ENCODE measurements at regions not wholly inside any gene's neighbourhood (a gene's known extent, or its start where the extent isn't known, plus 50 kb on each side); places are given as distances from the start of the nearest gene placed in this dataset.

- POLR2A ChIA-PET = no interaction called here
- H3K36me3 Mint-ChIP-seq (ENCODE audit: insufficient read depth, unreplicated experiment) = no peaks in the 10 kb centered on the region
- CTCF ChIA-PET = no interaction called here
- no peak overlapping the region for H3K4me3 Mint-ChIP-seq (ENCODE audit: unreplicated experiment)
- peaks cover 5% of the 10 kb centered on the region for H3K4me1 Mint-ChIP-seq (ENCODE audit: insufficient read depth, unreplicated experiment)
- no peaks in the 10 kb centered on the region for H3K9me3 Mint-ChIP-seq (ENCODE audit: unreplicated experiment)
- intact Hi-C loops (cut with micrococcal nuclease) = no loop called here
- DNase-seq (ENCODE audit: unreplicated experiment) = no peak
- peaks cover 30% of the 10 kb centered on the region for H3K27me3 Mint-ChIP-seq (ENCODE audit: insufficient read depth, unreplicated experiment)
- no TSS peak for BruUV-seq (replicated peaks)
- no peak for TF ChIP-seq CTCF (IDR thresholded peaks at IDR 0.05; ENCODE audit: unreplicated experiment)
- H3K27ac Mint-ChIP-seq (ENCODE audit: low read depth, unreplicated experiment) = no peak overlapping the region
Observed at GRCh38 chr7:128151635-128152034, 89.4 kb upstream of the LEP start.

- H3K4me3 Mint-ChIP-seq (ENCODE audit: unreplicated experiment) = no peak overlapping the region
- ChIA-PET POLR2A (interaction anchor here (0.6 kb wide), 2 partner anchors 131 to 1509 kb away, joined by 3 to 5 read pairs; no protein-coding TSS in a partner anchor), CTCF (interaction anchor here (0.6 to 0.8 kb wide), 4 partner anchors 8 to 576 kb away, joined by 3 to 4 read pairs (median 3); no protein-coding TSS in a partner anchor)
- H3K27ac Mint-ChIP-seq (ENCODE audit: low read depth, unreplicated experiment) = no peak overlapping the region
- H3K9me3 Mint-ChIP-seq (ENCODE audit: unreplicated experiment) = no peaks in the 10 kb centered on the region
- H3K36me3 Mint-ChIP-seq (ENCODE audit: insufficient read depth, unreplicated experiment) = no peaks in the 10 kb centered on the region
- peaks cover 30% of the 10 kb centered on the region for H3K27me3 Mint-ChIP-seq (ENCODE audit: insufficient read depth, unreplicated experiment)
- peaks cover 5% of the 10 kb centered on the region for H3K4me1 Mint-ChIP-seq (ENCODE audit: insufficient read depth, unreplicated experiment)
- intact Hi-C loops (cut with micrococcal nuclease) = no loop called here
- TF ChIP-seq CTCF (IDR thresholded peaks at IDR 0.05; ENCODE audit: unreplicated experiment) = no peak
- no TSS peak for BruUV-seq (replicated peaks)
- DNase-seq (ENCODE audit: unreplicated experiment) = no peak
Observed at GRCh38 chr7:128152721-128153120, 88.4 kb upstream of the LEP start.

- no peak for TF ChIP-seq CTCF (IDR thresholded peaks at IDR 0.05; ENCODE audit: unreplicated experiment)
- CTCF ChIA-PET = interaction anchor here (0.6 to 1.3 kb wide), 5 partner anchors 7 to 576 kb away, joined by 3 to 4 read pairs (median 4); no protein-coding TSS in a partner anchor
- Mint-ChIP-seq H3K4me1 (ENCODE audit: insufficient read depth, unreplicated experiment) (peaks cover 5% of the 10 kb centered on the region), H3K9me3 (ENCODE audit: unreplicated experiment) (no peaks in the 10 kb centered on the region), H3K27ac (ENCODE audit: low read depth, unreplicated experiment) (no peak overlapping the region), H3K27me3 (ENCODE audit: insufficient read depth, unreplicated experiment) (peaks cover 30% of the 10 kb centered on the region), H3K36me3 (ENCODE audit: insufficient read depth, unreplicated experiment) (peaks cover 3% of the 10 kb centered on the region), H3K4me3 (ENCODE audit: unreplicated experiment) (no peak overlapping the region)
- intact Hi-C loops (cut with micrococcal nuclease) = no loop called here
- POLR2A ChIA-PET = interaction anchor here (0.6 kb wide), 1 partner anchor 131 kb away, joined by 3 read pairs; no protein-coding TSS in a partner anchor
- no peak for DNase-seq (ENCODE audit: unreplicated experiment)
- BruUV-seq (replicated peaks) = no TSS peak
Observed at GRCh38 chr7:128153436-128153835, 87.6 kb upstream of the LEP start.

GRCh38 chr7:128154504-128154903, 86.6 kb upstream of the LEP start:
- peaks cover 4% of the 10 kb centered on the region for H3K36me3 Mint-ChIP-seq (ENCODE audit: insufficient read depth, unreplicated experiment)
- DNase-seq (ENCODE audit: unreplicated experiment) = no peak
- no TSS peak for BruUV-seq (replicated peaks)
- H3K27me3 Mint-ChIP-seq (ENCODE audit: insufficient read depth, unreplicated experiment) = peaks cover 24% of the 10 kb centered on the region
- CTCF ChIA-PET = interaction anchor here (0.6 to 1.0 kb wide), 3 partner anchors 9 to 55 kb away, joined by 3 to 4 read pairs (median 4); no protein-coding TSS in a partner anchor
- H3K9me3 Mint-ChIP-seq (ENCODE audit: unreplicated experiment) = no peaks in the 10 kb centered on the region
- no peak overlapping the region for H3K4me3 Mint-ChIP-seq (ENCODE audit: unreplicated experiment)
- intact Hi-C loops (cut with micrococcal nuclease) = no loop called here
- H3K4me1 Mint-ChIP-seq (ENCODE audit: insufficient read depth, unreplicated experiment) = peaks cover 2% of the 10 kb centered on the region
- H3K27ac Mint-ChIP-seq (ENCODE audit: low read depth, unreplicated experiment) = no peak overlapping the region
- POLR2A ChIA-PET = no interaction called here
- TF ChIP-seq CTCF (IDR thresholded peaks at IDR 0.05; ENCODE audit: unreplicated experiment) = no peak
